GM19328 (cell line): ENCODE measurements at regions not wholly inside any gene's neighbourhood (a gene's known extent, or its start where the extent isn't known, plus 50 kb on each side); places are given as distances from the start of the nearest gene placed in this dataset.
"Not testable (repeated sequence)": the region's sequence is repeated elsewhere in the genome, so short reads cannot be mapped to it uniquely, and the experiment has no call there.

Experiments used
- ATAC-seq: cut with Tn5 transposase; IDR thresholded peaks from one replicate; pipeline ENCODE4 v1.9.1; 2021; ENCODE audit warnings: mild to moderate bottlenecking, moderate library complexity; ENCODE audit not compliant: unreplicated experiment

DNA sequence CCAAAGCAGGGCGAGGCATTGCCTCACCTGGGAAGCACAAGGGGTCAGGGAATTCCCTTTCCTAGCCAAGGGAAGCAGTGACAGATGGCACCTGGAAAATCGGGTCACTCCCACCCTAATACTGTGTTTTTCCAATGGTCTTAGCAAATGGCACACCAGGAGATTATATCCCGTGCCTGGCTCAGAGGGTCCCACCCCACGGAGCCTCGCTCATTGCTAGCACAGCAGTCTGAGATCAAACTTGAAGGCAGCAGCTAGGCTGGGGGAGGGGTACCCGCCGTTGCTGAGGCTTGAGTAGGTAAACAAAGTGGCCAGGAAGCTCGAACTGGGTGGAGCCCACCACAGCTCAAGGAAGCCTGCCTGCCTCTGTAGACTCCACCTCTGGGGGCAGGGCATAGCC lies 664.6 kb downstream of the NUP35 start:
- ATAC-seq: not testable (repeated sequence)

DNA sequence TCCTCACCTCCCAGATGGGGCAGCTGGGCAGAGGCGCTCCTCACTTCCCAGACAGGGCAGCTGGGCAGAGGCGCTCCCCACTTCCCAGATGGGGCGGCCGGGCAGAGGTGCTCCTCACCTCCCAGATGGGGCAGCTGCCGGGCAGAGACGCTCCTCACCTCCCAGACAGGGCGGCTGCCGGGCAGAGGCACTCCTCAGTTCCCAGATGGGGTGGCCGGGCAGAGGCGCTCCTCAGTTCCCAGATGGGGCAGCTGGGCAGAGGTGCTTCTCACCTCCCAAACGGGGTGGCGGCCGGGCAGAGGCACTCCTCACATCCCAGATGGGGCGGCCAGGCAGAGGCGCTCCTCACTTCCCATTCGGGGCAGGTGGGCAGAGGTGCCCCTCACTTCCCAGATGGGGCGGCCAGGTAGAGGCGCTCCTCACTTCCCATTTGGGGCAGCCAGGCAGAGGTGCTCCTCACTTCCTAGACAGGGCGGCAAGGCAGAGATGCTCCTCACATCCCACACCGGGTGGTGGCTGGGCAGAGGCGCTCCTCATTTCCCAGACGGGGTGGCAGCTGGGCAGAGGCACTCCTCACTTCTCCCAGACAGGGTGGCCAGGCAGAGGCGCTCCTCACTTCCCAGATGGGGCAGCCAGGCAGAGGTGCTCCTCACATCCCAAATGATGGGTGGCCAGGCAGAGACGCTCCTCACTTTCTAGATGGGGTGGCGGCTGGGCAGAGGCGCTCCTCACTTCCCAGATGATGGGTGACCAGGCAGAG lies 668.1 kb downstream of the NUP35 start:
- not testable (repeated sequence) for ATAC-seq

DNA sequence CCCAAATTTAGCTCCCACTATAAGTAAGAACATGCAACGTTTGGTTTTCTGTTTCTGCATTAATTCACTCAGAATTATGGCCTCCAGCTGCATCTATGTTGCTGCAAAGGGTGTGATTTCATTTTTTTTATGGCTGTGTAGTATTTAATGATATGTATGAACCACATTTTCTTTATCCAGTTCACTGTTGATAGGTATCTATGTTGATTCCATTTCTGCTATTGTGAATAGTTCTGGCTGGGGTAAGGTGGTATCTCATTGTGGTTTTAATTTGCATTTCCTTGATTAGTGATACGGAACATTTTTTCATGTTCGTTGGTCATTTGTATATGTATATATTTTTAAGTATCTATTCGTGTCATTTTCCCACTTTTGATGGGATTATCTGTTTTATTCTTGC lies 674.3 kb downstream of the NUP35 start:
- no peak for ATAC-seq

DNA sequence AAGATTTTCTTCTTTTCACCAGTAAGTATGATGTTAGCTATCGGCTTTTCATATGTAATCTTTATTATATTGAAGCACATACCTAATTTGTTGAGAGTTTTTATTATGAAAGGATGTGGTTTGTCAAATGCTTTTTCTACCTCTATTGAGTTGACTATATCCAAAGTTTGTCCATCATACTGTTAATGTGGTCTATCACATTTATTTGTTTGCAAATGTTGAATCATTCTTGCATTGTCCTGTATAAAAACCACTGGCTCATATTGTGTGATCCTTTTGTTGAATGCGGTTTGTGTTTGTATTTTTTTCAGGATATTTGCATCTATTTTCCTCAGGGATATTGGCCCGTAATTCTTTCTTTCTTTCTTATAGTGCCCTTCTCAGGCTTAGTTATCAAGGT lies 675.5 kb downstream of the NUP35 start:
- ATAC-seq: no peak

DNA sequence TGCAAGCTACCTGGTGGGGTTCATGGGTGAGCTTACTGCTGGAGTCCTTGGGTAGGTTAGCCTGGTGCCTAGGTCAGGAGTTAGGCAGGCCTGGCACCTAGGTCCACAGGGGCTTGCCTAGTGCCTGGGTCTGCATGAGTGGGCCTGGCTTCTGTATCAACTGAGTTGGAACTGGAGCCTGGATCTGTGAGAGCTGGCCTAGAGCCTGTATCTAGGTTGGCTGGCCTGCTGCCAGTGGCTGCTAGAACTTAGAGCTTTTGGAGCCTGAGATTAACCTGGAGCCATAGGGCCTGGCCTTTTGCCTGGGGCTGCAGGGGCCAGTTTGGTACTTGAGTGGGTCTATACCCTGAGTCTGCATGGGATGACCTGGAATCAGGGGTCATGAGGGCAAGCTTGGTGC lies 679.4 kb downstream of the NUP35 start:
- no peak for ATAC-seq

DNA sequence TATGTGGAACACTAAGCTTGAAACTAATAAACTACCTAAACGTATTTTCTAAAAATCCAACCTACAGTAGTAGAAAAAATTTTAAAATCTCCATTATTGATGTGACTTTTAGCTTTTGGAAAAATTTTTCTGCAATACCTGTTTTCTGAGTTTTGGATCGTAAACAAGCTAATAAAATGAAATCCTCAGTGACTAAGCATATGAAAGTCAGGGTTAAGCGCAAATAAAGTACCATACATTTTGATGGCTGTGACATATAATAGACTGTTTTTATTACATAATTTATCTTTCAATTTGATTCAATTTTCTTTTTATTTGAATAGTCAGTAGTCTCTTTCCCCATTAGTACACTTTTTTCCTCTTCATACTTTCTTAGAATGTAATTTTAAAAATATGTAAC lies 683.6 kb downstream of the NUP35 start:
- ATAC-seq: no peak

DNA sequence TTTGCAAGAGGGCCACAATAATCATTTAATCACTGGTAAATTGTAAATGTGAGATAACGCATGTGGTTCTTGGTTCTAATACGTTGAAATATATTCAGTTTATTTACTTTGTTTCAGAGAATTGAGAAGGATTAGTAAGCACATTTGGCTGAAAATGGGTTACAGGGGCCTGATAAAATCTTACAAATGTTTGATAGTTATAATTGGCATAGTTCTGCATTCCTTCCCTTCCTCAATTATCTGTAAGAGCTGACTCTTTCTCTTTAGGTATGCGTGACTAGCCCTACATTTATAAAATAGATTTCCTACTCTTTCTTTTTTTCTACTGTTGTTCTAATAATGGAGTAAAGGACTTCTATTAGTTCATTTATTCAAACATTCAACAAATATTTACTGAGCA lies 685.2 kb downstream of the NUP35 start:
- ATAC-seq: no peak

DNA sequence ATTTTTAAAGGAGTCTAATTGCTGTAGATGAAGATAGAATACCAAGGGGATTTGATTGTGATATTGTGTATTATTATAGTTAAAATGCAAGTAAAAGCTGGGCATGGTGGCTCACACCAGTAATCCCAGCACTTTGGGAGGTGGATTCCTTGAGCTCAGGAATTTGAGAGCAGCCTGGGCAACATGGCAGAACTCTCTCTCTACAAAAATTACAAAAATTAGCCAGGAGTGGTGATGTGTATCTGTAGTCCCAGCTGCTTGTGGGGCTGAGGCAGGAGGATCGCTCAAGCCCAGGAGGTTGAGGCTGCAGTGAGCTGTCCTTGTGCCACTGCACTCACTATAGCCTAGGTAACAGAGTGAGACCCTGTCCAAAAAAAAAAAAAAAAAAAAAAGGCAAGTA lies 687.0 kb downstream of the NUP35 start:
- no peak for ATAC-seq

DNA sequence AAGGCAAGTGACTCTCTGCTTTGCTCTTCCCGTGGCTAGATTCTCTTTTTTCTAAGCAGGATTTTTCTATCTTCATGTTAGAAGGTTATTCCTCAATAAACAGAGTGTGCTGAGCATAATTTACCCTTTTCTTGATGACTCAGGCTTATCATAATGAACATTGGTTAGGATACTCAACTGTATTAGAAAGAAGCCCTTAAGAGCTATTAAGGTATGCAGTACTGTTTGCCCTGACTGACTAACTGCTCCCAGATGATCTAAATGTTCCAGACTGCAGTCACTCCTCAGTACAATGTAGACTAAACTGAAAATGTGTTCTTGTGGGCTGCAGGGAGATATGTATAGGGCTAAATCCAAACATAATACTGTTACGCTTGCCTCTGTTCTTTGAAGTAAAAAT lies 687.8 kb downstream of the NUP35 start:
- ATAC-seq: no peak

DNA sequence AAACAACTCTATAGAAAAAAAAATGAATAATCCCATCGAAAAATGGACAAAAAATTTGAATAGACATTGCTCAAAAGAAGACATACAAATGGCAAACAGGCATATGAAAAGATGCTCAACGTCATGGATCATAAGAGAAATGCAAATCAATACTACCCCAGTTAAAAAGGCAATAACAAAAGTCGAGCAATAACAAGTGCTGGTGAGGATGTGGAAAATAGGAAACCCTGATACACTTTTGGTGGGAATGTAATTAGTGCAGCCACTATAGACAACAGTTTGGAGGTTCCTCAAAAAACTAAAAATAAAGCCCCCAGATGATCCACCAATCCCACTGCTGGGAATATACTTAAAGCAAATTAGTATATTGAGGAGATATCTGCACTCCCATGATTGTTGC lies 701.5 kb downstream of the NUP35 start:
- no peak for ATAC-seq

DNA sequence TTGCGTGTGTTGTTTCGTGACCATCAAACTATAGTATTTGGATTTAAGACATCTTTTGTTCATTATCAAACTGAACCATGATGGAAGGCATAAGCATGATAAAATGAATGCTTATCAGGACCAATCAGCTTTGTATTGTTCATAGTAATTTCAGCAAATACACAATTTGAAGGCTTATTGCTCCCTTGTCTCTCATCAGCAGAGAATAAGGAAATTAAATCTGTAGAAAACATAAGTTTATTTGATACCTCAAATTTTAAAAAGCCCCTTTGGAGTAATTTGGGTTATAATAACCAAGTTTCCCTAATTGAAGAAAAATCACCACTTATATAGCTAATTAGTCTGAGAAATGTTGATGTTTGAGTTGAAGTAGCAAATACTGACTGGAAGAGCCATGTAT lies 705.7 kb downstream of the NUP35 start:
- no peak for ATAC-seq

DNA sequence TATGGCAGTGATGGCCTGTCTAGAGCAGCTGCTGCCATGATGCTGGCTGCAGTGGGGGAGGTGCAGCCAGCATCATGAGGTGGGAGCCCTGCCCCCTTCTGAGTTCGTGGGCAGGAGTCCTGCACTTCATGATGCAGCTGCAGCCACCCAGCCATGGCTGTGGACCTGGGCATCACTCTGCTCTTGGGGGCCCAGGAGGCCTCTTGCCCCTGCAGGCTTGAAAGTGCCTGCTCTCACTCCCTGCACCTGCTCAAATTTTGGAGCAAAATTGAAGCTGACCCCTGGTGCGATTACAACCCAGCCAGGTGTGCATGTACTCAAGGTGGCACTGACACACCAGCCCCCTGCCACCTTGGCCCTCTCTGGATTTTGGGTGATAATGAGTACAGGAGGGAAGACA lies 712.9 kb downstream of the NUP35 start:
- no peak for ATAC-seq

DNA sequence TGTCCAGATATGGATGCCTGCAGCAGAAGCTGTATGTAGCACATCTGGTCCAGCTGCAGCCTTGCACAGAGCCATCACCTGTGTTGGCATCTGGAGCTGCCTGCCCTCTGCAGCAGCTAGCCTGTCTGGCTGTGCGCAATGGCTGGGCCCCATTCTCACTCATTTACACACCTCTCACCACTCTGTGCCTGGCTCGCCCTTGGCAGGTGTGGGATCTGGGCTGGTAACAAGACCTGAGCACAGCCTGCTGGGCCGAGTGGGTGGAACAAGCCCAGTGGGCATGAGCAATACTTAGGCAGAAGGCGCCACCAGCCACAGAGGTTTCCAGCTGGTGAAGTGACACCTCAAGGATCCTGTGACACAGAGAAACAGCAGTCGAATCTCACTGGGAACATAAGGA lies 714.1 kb downstream of the NUP35 start:
- ATAC-seq: no peak

DNA sequence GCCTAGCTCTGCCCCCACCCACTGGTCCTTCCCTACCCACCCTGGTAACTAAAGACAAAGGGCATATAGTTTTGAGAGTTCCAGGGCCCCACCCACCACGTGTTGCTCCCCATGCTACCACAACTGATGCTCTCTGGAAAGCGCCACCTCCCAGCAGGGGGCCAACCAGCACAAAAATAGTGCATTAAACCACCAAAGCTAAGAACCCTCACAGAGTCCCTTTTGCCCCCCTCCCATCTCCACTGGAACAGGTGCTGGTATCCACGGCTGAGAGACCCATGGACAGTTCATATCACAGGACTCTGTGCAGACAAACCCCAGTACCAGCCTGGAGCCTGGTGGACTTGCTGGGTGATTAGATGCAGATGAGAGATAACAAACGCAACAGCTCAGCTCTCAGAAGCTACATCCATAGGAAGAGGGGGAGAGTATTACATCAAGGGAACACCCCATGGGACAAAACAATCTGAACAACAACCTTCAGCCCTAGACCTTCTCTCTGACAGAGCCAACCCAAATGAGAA lies 715.9 kb downstream of the NUP35 start:
- ATAC-seq: no peak

DNA sequence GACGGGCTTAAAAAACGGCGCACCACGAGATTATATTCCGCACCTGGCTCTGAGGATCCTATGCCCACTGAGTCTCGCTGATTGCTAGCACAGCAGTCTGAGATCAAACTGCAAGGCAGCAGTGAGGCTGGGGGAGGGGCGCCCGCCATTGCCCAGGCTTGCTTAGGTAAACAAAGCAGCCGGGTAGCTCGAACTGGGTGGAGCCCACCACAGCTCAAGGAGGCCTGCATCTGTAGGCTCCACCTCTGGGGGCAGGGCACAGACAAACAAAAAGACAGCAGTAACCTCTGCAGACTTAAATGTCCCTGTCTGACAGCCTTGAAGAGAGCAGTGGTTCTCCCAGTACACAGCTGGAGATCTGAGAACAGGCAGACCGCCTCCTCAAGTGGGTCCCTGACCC lies 725.6 kb downstream of the NUP35 start:
- ATAC-seq: not testable (repeated sequence)

DNA sequence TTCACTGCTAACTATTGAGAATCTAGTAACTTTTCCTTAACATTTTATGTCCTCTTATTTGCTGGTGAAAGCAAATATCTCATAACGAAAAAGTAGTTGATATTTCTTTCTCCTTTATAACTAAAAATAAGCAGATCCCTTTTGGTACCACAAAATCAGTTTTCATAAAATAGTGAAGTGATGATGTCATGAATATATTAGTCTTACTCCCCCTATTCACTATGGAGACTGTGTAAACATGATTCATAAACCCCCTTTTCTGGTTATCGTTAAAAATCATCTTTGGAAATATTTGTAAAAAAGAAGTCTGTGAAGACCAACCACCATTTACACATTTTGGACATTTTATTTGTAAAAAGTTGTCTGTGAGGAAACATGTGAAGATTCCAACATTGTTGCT lies 734.9 kb downstream of the NUP35 start:
- no peak for ATAC-seq

DNA sequence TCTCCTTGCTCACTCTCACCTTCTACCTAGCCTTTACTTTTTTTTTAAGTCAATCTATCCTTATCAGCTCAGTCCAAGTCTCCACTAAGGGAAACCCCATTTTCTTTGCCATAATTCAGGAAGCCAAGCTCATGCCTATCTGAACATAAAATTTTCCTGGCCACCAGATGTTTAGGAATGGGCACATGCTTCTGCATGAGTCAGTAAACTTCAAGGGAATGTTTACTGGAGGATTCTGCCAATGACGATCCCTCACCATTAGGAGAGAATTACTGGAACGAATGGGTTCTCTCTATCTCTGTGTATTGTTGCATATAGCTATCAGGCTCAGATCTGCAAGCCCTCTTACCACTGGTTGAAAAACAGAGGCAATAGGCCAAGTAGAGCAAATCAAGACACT lies 731.7 kb upstream of the ZNF804A start:
- no peak for ATAC-seq

DNA sequence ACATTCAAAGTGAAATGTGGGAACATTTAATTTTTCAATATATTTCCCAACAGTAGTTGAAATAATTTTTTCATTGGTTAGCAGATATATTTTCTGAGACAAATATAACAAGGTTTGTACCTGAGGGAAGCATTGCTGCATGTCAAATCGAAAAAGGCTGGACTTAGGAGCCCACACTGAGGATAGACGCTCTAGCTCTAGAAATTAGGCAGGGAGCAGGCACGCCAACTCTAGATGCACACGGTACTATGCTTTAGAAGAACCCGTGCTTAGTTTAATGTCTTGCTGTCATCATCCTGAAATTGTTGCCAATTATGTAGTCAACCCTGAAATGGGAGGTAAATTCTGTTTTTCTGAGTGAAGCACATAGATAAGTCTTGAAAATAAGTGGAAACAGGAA lies 731.1 kb upstream of the ZNF804A start:
- ATAC-seq: no peak

DNA sequence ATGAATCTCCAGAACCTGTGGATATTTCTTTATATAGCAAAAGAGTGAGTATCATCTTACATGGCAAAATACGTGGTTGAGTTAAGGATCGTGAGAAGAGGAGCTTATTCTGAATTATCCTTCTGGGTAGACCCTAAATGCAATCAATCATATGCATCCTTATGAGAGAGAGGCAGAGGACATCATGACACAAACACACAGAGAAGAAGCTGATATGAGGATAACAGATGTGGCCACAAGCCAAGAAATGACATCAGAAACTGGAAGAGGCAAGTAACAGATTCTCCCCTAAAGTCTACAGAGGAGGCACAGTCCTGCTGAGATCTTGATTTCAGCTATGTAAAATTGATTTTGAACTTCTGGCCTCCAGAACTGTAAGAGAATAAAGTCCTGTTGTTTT lies 730.2 kb upstream of the ZNF804A start:
- no peak for ATAC-seq

DNA sequence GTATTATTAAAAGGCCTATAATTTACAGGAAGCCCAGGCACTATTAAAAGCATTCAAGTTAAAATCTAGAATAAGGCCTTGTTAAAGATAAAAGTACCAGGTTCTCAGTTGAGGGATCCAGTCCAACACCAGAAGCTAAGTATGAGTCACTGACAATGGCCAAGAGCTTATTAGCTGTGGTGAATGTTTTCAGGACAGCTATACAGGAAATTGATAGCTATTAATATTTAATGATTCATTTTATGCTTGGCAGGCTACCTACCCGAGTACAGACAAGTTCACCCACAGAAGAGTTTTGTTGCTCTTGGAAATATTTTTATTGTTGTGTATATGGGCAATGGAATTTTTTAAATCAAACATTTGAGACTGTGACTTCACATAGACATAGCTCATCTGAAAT lies 729.6 kb upstream of the ZNF804A start:
- no peak for ATAC-seq

DNA sequence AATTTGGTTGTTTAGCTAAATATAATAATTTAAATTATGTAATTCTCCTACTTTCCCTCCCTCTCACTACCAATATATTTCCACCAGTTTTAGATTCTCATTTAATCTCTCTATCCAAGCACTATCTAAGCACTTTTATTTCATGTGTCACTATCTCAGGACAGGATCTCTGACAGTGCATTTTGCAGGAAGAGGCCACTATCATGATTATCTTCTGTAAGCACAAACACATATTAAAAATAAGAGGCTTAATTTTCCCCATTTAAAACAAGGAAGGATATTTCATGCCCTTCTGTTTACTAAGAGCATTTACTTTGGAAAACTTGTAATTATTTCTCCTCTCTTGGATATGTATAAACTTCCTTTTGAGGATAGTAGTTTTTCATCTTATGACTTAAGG lies 726.2 kb upstream of the ZNF804A start:
- no peak for ATAC-seq

DNA sequence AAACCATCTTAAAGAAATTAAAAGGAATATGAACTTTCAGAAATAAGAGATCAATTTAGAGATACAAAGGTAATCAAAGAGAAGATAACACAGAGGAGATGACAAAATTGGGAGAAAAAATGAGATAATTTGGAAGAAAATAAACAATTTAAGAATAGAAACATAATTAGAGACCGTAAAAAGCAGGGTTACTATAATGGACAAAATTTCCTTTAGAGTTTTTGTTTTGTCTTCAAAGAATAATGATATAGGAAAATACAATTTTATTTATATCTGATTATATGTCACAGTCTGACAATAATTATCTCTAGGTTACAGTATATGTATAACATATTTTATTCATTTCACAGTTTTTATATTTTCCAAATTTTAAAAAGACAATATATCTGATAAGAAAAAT lies 716.4 kb upstream of the ZNF804A start:
- ATAC-seq: no peak

DNA sequence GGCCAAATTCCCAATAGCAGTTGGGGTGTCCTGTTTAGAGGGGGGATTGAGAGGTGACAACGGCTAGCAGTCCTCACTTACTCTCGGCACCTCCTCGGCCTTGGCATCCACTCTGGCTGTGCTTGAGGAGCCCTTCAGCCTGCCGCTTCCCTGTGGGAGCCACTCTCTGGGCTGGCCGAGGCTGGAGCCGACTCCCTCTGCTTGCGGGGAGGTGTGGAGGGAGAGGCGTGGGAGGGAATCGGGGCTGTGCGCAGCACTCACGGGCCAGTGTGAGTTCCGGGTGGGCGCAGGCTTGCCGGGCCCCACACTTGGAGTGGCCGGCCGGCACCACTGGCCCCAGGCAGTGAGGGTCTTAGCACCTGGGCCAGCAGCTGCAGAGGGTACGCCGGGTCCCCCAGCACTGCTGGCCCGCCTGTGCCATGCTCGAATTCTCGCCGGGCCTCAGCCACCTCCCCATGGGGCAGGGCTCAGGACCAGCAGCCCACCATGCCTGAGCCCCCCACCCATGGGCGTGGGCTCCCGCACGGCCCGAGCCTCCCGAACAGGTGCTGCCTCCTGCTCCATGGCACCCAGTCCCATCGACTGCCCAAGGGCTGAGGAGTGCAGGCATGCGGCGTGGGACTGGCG lies 705.9 kb upstream of the ZNF804A start:
- ATAC-seq: no peak
